ENCODE measurements at regions not wholly inside any gene's neighbourhood (a gene's known extent, or its start where the extent isn't known, plus 50 kb on each side); places are given as distances from the start of the nearest gene placed in this dataset.

GRCh38 chr1:239723776-239724367 is 337.5 kb downstream of the CHRM3 start:
- no peak for DNase-seq (ENCODE audit: low read depth in 2 of 3, low spot score in 2 of 3)

GRCh38 chr1:239725371-239725770 is 339.0 kb downstream of the CHRM3 start:
- DNase-seq (ENCODE audit: low read depth in 2 of 3, low spot score in 2 of 3): no peak

- DNase-seq (ENCODE audit: low read depth in 2 of 3, low spot score in 2 of 3): no peak
Measured at GRCh38 chr1:239725933-239726332, 339.6 kb downstream of the CHRM3 start.

- DNase-seq (ENCODE audit: low read depth in 2 of 3, low spot score in 2 of 3): no peak
Measured at GRCh38 chr1:239730378-239730777, 344.0 kb downstream of the CHRM3 start.

GRCh38 chr1:239731082-239731748 is 344.8 kb downstream of the CHRM3 start:
- DNase-seq (ENCODE audit: low read depth in 2 of 3, low spot score in 2 of 3): no peak

GRCh38 chr1:239732770-239733169 is 346.4 kb downstream of the CHRM3 start:
- no peak for DNase-seq (ENCODE audit: low read depth in 2 of 3, low spot score in 2 of 3)

- no peak for DNase-seq (ENCODE audit: low read depth in 2 of 3, low spot score in 2 of 3)
Measured at GRCh38 chr1:239733995-239734394, 347.6 kb downstream of the CHRM3 start.

- no peak for DNase-seq (ENCODE audit: low read depth in 2 of 3, low spot score in 2 of 3)
Measured at GRCh38 chr1:239735111-239735510, 348.7 kb downstream of the CHRM3 start.

GRCh38 chr1:239736479-239736878 is 350.1 kb downstream of the CHRM3 start:
- DNase-seq (ENCODE audit: low read depth in 2 of 3, low spot score in 2 of 3): no peak

GRCh38 chr1:239739375-239739774 is 352.3 kb upstream of the FMN2 start:
- no peak for DNase-seq (ENCODE audit: low read depth in 2 of 3, low spot score in 2 of 3)

- DNase-seq (ENCODE audit: low read depth in 2 of 3, low spot score in 2 of 3): no peak
Measured at GRCh38 chr1:239739919-239740318, 351.8 kb upstream of the FMN2 start.

- DNase-seq (ENCODE audit: low read depth in 2 of 3, low spot score in 2 of 3): no peak
Measured at GRCh38 chr1:239742416-239743109, 349.1 kb upstream of the FMN2 start.

- DNase-seq (ENCODE audit: low read depth in 2 of 3, low spot score in 2 of 3): peak in 2 of 3 donors; percentile 39 to 45
Measured at GRCh38 chr1:239744851-239745250, 346.8 kb upstream of the FMN2 start.

- DNase-seq (ENCODE audit: low read depth in 2 of 3, low spot score in 2 of 3): no peak
Measured at GRCh38 chr1:239755107-239755912, 336.4 kb upstream of the FMN2 start.

- no peak for DNase-seq (ENCODE audit: low read depth in 2 of 3, low spot score in 2 of 3)
Measured at GRCh38 chr1:239757716-239758115, 334.0 kb upstream of the FMN2 start.

- no peak for DNase-seq (ENCODE audit: low read depth in 2 of 3, low spot score in 2 of 3)
Measured at GRCh38 chr1:239758756-239759155, 332.9 kb upstream of the FMN2 start.

- no peak for DNase-seq (ENCODE audit: low read depth in 2 of 3, low spot score in 2 of 3)
Measured at GRCh38 chr1:239761509-239761908, 330.2 kb upstream of the FMN2 start.

GRCh38 chr1:239763850-239764249 is 327.8 kb upstream of the FMN2 start:
- DNase-seq (ENCODE audit: low read depth in 2 of 3, low spot score in 2 of 3): no peak

GRCh38 chr1:239764546-239764945 is 327.1 kb upstream of the FMN2 start:
- no peak for DNase-seq (ENCODE audit: low read depth in 2 of 3, low spot score in 2 of 3)

- DNase-seq (ENCODE audit: low read depth in 2 of 3, low spot score in 2 of 3): no peak
Measured at GRCh38 chr1:239765163-239765562, 326.5 kb upstream of the FMN2 start.

- DNase-seq (ENCODE audit: low read depth in 2 of 3, low spot score in 2 of 3): no peak
Measured at GRCh38 chr1:239771550-239771949, 320.1 kb upstream of the FMN2 start.

All from hematopoietic multipotent progenitor cell (in vitro differentiated cells).